H9 (cell line): ENCODE measurements at regions not wholly inside any gene's neighbourhood (a gene's known extent, or its start where the extent isn't known, plus 50 kb on each side); places are given as distances from the start of the nearest gene placed in this dataset.

ENCODE experiments used
- DNase-seq: peaks from one replicate; pipeline ENCODE4 v3.0.0-alpha.2; 2017
- H2AFZ ChIP-seq: one replicate; pipeline ENCODE4 v1.6.1; 2013; ENCODE audit warnings: mild to moderate bottlenecking, low read length, control low read depth, moderate library complexity
- H2AK5ac ChIP-seq: 2 replicates; pipeline ENCODE4 v1.6.1; 2013; ENCODE audit warnings: low read length, control low read depth, mixed read lengths; ENCODE audit not compliant: insufficient read length
- H2BK120ac ChIP-seq: one replicate; pipeline ENCODE4 v1.6.1; 2013; ENCODE audit warnings: low read depth, mild to moderate bottlenecking, low read length, control low read depth, inconsistent platforms; ENCODE audit not compliant: poor library complexity, severe bottlenecking
- H2BK12ac ChIP-seq: 2 replicates; pipeline ENCODE4 v1.6.1; 2013; ENCODE audit warnings: low read length, control low read depth, mixed read lengths, low read depth; ENCODE audit not compliant: insufficient read length
- H2BK15ac ChIP-seq: 2 replicates; pipeline ENCODE4 v1.6.1; 2013; ENCODE audit warnings: low read depth, low read length, control low read depth
- H2BK20ac ChIP-seq: one replicate; pipeline ENCODE4 v1.6.1; 2013; ENCODE audit warnings: low read depth, mild to moderate bottlenecking, low read length, control low read depth, inconsistent platforms; ENCODE audit not compliant: poor library complexity, severe bottlenecking
- H2BK5ac ChIP-seq: 2 replicates; pipeline ENCODE4 v1.6.1; 2013; ENCODE audit warnings: low read length, control low read depth, mixed read lengths; ENCODE audit not compliant: insufficient read length
- H3K14ac ChIP-seq: 2 replicates; pipeline ENCODE4 v1.6.1; 2013; ENCODE audit warnings: low read length, control low read depth; ENCODE audit not compliant: insufficient read depth
- H3K18ac ChIP-seq: 2 replicates; pipeline ENCODE4 v1.6.1; 2013; ENCODE audit warnings: low read depth, mild to moderate bottlenecking, mixed read lengths, low read length, control low read depth; ENCODE audit not compliant: insufficient read length
- H3K23ac ChIP-seq: 2 replicates; pipeline ENCODE4 v1.6.1; 2013; ENCODE audit warnings: low read length, control low read depth, mixed read lengths, low read depth; ENCODE audit not compliant: insufficient read length
- H3K23me2 ChIP-seq: 2 replicates; pipeline ENCODE4 v1.6.1; 2013; ENCODE audit warnings: low read depth, mild to moderate bottlenecking, mixed read lengths, low read length, control low read depth; ENCODE audit not compliant: insufficient read length, poor library complexity, severe bottlenecking
- H3K27ac ChIP-seq: 2 replicates; pipeline ENCODE4 v1.5.1; 2013; ENCODE audit warnings: low read length, control low read depth, mixed read lengths, low read depth; ENCODE audit not compliant: insufficient read length
- H3K27me3 ChIP-seq: 2 replicates; pipeline ENCODE4 v1.6.1; 2013; ENCODE audit warnings: low read length, control low read depth, inconsistent platforms; ENCODE audit not compliant: insufficient read depth
- H3K4ac ChIP-seq: 2 replicates; pipeline ENCODE4 v1.6.1; 2013; ENCODE audit warnings: low read depth, mild to moderate bottlenecking, control low read depth, inconsistent platforms, low read length, moderate library complexity
- H3K4me1 ChIP-seq: 2 replicates; pipeline ENCODE4 v1.6.1; 2013; ENCODE audit warnings: low read length, control low read depth, inconsistent platforms; ENCODE audit not compliant: insufficient read depth
- H3K4me2 ChIP-seq: 2 replicates; pipeline ENCODE4 v1.6.1; 2013; ENCODE audit warnings: low read length, control low read depth, mixed read lengths; ENCODE audit not compliant: insufficient read length, insufficient read depth
- H3K56ac ChIP-seq: 2 replicates; pipeline ENCODE4 v1.6.1; 2013; ENCODE audit warnings: low read depth, mild to moderate bottlenecking, mixed read lengths, low read length, control low read depth; ENCODE audit not compliant: insufficient read length
- H3K79me1 ChIP-seq: 2 replicates; pipeline ENCODE4 v1.6.1; 2013; ENCODE audit warnings: low read depth, mild to moderate bottlenecking, moderate library complexity, low read length, control low read depth, inconsistent platforms; ENCODE audit not compliant: insufficient read depth, poor library complexity, severe bottlenecking
- H3K79me2 ChIP-seq: 2 replicates; pipeline ENCODE4 v1.6.1; 2013; ENCODE audit warnings: low read length, control low read depth, inconsistent platforms; ENCODE audit not compliant: insufficient read depth
- H3K9ac ChIP-seq: 2 replicates; pipeline ENCODE4 v1.6.1; 2013; ENCODE audit warnings: low read length, control low read depth, mixed read lengths; ENCODE audit not compliant: insufficient read length; ENCODE audit errors: extremely low read depth
- H3K9me3 ChIP-seq: one replicate; pipeline ENCODE4 v1.6.1; 2013; ENCODE audit warnings: low read depth, low read length, inconsistent platforms; ENCODE audit not compliant: control insufficient read depth
- H3T11ph ChIP-seq: one replicate; pipeline ENCODE4 v1.6.1; 2013; ENCODE audit warnings: mild to moderate bottlenecking, low read length, control low read depth, inconsistent platforms
- H4K20me1 ChIP-seq: one replicate; pipeline ENCODE4 v1.6.1; 2013; ENCODE audit not compliant: control insufficient read depth, insufficient read length, insufficient read depth
- H4K5ac ChIP-seq: 2 replicates; pipeline ENCODE4 v1.6.1; 2013; ENCODE audit warnings: low read depth, mild to moderate bottlenecking, mixed read lengths, low read length, control low read depth; ENCODE audit not compliant: insufficient read length
- H4K8ac ChIP-seq: replicated peaks from 2 replicates; pipeline ENCODE4 v1.6.1; 2013; ENCODE audit warnings: low read length, control low read depth, mixed read lengths, low read depth; ENCODE audit not compliant: insufficient read length
- H4K91ac ChIP-seq: 2 replicates; pipeline ENCODE4 v1.6.1; 2013; ENCODE audit warnings: low read depth, mild to moderate bottlenecking, moderate library complexity, mixed read lengths, low read length, control low read depth; ENCODE audit not compliant: insufficient read length
- H3K27ac Mint-ChIP-seq, 3 experiments: 2 replicates in 2 of 3; 3 replicates in 1 of 3; pipeline ENCODE4 v1.8.0; 2020 to 2021; ENCODE audit warnings: mixed read lengths in 3 of 3, mild to moderate bottlenecking in 1 of 3, moderate library complexity in 1 of 3
- H3K27me3 Mint-ChIP-seq: 2 replicates; pipeline ENCODE4 v1.8.0; 2021; ENCODE audit warnings: low read depth, mild to moderate bottlenecking, moderate library complexity, mixed read lengths
- H3K36me3 Mint-ChIP-seq, 3 experiments: 2 replicates in 2 of 3; 3 replicates in 1 of 3; pipeline ENCODE4 v1.8.0; 2020 to 2021; ENCODE audit warnings: low read depth in 3 of 3, mixed read lengths in 3 of 3; ENCODE audit not compliant: insufficient read depth in 1 of 3
- H3K4me1 Mint-ChIP-seq, 2 experiments: 2 replicates each; pipeline ENCODE4 v1.8.0; 2020; ENCODE audit warnings: mixed read lengths in 2 of 2
- H3K4me3 Mint-ChIP-seq, 2 experiments: 2 replicates in 1 of 2; 3 replicates in 1 of 2; pipeline ENCODE4 v1.8.0; 2020 to 2021; ENCODE audit warnings: mild to moderate bottlenecking in 2 of 2, mixed read lengths in 2 of 2, moderate library complexity in 1 of 2
- H3K9me3 Mint-ChIP-seq, 2 experiments: 2 replicates in 1 of 2; 3 replicates in 1 of 2; pipeline ENCODE4 v1.8.0; 2020; ENCODE audit warnings: mild to moderate bottlenecking in 2 of 2, mixed read lengths in 2 of 2, moderate library complexity in 1 of 2
- CTCF ChIP-seq: fragments of 200-600 bp; sonication (generic); conservative IDR thresholded peaks from 3 replicates; pipeline ENCODE4 v1.8.0; 2021; ENCODE audit warnings: antibody characterized with exemption, mild to moderate bottlenecking
- WGBS: extraction: QIAGEN DNeasy Blood & Tissue Kit; methylation state at CpG from one replicate; pipeline ENCODE4 v1.1.7; 2013; ENCODE audit warnings: missing lambda C conversion rate, low lambda C conversion rate, mixed read lengths; ENCODE audit not compliant: insufficient read length; ENCODE audit errors: extremely low coverage; 5-methylcytosine and 5-hydroxymethylcytosine counted together

GRCh38 chr7:13724191-13724976 is 265.1 kb downstream of the ETV1 start:
- Histone ChIP-seq H3K79me1 (peaks cover 2% of the 10 kb centered on the region), H2BK12ac (no peak overlapping the region), H2BK20ac (no peak overlapping the region), H3K79me2 (no peaks in the 10 kb centered on the region; the same call in 1 of the 2 replicates), H3K27ac (no peak overlapping the region), H3K56ac (no peak overlapping the region), H3K4ac (no peak overlapping the region), H2BK15ac (no peak overlapping the region), H3K14ac (no peak overlapping the region), H2BK120ac (no peak overlapping the region), H3K4me2 (no peak overlapping the region), H2BK5ac (no peak overlapping the region), H4K8ac (no peak overlapping the region), H3K9me3 (no peaks in the 10 kb centered on the region), H3K23ac (no peak overlapping the region), H3K23me2 (no peaks in the 10 kb centered on the region), H3T11ph (no peak overlapping the region), H3K27me3 (no peaks in the 10 kb centered on the region), H3K9ac (no peak overlapping the region), H4K91ac (no peak overlapping the region), H3K18ac (no peak overlapping the region), H2AK5ac (no peak overlapping the region), H4K5ac (no peak overlapping the region), H3K4me1 (no peaks in the 10 kb centered on the region), H2AFZ (no peak overlapping the region), H4K20me1 (no peaks in the 10 kb centered on the region)
- H3K36me3 Mint-ChIP-seq: peaks cover 6 to 14% (median 8%) of the 10 kb centered on the region in 3 experiments; a peak in 6 of 7 replicates
- no peak overlapping the region for H3K4me3 Mint-ChIP-seq
- peaks cover 4 to 12% of the 10 kb centered on the region in 2 experiments; a peak in 4 of 5 replicates for H3K9me3 Mint-ChIP-seq
- no peaks in the 10 kb centered on the region for H3K27me3 Mint-ChIP-seq
- no CpG with 5 or more reads among the region's 8 CpGs for WGBS
- 0 out of 7 replicates have a peak overlapping the region, but pooled peaks of 1 of the 3 experiments have one; percentile 17 for H3K27ac Mint-ChIP-seq
- peaks cover 0 to 6% of the 10 kb centered on the region in 2 experiments; a peak in 2 of 4 replicates for H3K4me1 Mint-ChIP-seq
- no peak for DNase-seq
- no peak for TF ChIP-seq CTCF
